ENCODE measurements at regions not wholly inside any gene's neighbourhood (a gene's known extent, or its start where the extent isn't known, plus 50 kb on each side); places are given as distances from the start of the nearest gene placed in this dataset.

DNA sequence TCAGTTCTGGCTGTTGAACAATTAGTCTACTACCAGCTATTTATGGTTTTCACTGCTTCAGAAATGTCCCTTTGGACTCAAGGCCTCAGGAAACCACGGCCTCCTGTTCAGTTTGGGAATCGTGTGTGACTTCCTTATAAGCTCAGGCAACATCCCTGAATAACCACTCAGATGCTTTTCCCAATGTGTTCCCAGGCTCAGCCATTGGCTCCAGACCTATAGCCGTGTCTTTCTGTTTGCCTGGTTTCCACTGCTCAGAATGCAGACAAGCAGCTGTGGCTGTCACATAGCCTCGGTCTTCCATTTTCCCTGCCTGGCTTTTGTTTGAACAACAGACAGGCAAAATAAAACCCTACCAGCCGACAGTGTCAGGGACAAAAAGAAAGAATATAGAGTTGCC lies 63.2 kb upstream of the ATP2B2 start:
- TF ChIP-seq, protein P1, sequence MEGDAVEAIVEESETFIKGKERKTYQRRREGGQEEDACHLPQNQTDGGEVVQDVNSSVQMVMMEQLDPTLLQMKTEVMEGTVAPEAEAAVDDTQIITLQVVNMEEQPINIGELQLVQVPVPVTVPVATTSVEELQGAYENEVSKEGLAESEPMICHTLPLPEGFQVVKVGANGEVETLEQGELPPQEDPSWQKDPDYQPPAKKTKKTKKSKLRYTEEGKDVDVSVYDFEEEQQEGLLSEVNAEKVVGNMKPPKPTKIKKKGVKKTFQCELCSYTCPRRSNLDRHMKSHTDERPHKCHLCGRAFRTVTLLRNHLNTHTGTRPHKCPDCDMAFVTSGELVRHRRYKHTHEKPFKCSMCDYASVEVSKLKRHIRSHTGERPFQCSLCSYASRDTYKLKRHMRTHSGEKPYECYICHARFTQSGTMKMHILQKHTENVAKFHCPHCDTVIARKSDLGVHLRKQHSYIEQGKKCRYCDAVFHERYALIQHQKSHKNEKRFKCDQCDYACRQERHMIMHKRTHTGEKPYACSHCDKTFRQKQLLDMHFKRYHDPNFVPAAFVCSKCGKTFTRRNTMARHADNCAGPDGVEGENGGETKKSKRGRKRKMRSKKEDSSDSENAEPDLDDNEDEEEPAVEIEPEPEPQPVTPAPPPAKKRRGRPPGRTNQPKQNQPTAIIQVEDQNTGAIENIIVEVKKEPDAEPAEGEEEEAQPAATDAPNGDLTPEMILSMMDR (IDR thresholded peaks at IDR 0.05; ENCODE audit: insufficient read depth, low read length, poor library complexity, severe bottlenecking) = no peak
- no peak for TF ChIP-seq EZH2phosphoT487 (conservative IDR thresholded peaks at IDR 0.05; ENCODE audit: low read length)

Measured in SU-DHL-6 (cell line).